Non-pigmented ciliary epithelial cell (primary cell): ENCODE measurements at regions not wholly inside any gene's neighbourhood (a gene's known extent, or its start where the extent isn't known, plus 50 kb on each side); places are given as distances from the start of the nearest gene placed in this dataset.
A peak's percentile ranks its signal among the peaks of the same experiment; 100 is the strongest.

Experiments used
- DNase-seq: peaks from one replicate; pipeline ENCODE4 v3.0.0-alpha.2; 2010; ENCODE audit warnings: low read depth

GRCh38 chr4:116872308-116872707 is 213.1 kb downstream of the TRAM1L1 start:
- no peak for DNase-seq

GRCh38 chr4:116870686-116871085 is 214.7 kb downstream of the TRAM1L1 start:
- DNase-seq = no peak

DNA sequence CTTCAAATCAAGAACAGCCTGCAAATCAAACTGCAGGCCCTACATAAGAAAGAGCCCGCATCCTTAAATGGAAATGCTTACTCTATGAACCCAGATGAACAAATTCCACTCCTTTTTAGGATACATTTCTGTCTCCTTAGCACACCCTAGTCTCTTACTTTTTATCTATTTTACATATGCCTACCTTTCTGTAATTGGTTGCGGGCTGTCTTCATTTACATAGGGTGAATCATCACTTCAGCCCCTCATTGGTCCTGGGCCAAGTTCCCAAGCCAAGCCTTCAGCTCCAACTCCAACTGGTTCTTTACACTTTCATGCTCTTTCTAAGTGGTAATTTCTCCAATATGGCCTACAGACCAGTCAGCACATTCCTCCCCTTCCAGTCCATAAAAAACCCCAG is 219.3 kb downstream of the TRAM1L1 start:
- DNase-seq = no peak

- DNase-seq = no peak
Measured at GRCh38 chr4:116862592-116862991, 222.8 kb downstream of the TRAM1L1 start.

- no peak for DNase-seq
Measured at GRCh38 chr4:116860891-116861290, 224.5 kb downstream of the TRAM1L1 start.

DNA sequence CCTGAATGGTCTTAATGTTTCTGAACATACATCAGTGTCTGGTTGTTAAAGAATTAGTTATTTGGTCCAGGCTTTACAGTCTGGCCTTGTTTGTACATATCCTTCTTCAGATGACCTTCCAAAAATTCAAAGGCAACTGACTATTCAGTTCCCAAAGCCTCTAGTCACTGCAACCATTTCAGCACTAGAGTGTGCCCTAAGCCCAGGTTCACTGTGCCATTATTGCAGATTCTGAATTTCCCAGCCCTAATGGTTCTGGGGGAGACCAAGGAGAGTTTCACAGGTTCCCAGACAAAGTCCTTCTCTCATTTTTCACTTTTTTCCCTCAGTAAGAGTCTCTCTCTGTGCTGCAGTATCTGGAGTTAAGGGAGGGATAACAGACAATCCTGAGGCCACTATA is 235.8 kb downstream of the TRAM1L1 start:
- DNase-seq = no peak

GRCh38 chr4:116847616-116848015 is 237.8 kb downstream of the TRAM1L1 start:
- no peak for DNase-seq

- peak; percentile 3 for DNase-seq
Measured at GRCh38 chr4:116839826-116840225, 245.6 kb downstream of the TRAM1L1 start.

- DNase-seq = no peak
Measured at GRCh38 chr4:116838609-116839008, 246.8 kb downstream of the TRAM1L1 start.

DNA sequence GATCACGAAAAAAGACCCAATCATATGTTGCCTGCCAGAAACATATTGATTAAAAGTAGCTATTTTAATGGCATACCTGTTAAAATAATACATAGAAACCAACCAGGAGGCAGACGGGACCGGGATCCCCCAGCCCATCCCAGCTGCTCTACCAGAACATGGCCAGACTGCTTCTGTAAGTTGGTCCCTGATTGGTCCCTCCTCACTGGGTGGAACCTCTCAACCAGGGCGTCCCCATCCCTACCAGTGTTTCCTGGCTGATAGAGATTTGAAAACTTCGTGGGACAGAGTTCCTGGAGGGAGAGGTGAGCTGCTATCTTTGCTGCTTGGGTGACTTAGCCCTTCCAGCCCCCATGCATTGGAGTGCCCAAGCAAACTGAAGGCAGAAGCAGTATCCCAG is 256.2 kb downstream of the TRAM1L1 start:
- no peak for DNase-seq

- DNase-seq = no peak
Measured at GRCh38 chr4:116824172-116824571, 261.2 kb downstream of the TRAM1L1 start.

DNA sequence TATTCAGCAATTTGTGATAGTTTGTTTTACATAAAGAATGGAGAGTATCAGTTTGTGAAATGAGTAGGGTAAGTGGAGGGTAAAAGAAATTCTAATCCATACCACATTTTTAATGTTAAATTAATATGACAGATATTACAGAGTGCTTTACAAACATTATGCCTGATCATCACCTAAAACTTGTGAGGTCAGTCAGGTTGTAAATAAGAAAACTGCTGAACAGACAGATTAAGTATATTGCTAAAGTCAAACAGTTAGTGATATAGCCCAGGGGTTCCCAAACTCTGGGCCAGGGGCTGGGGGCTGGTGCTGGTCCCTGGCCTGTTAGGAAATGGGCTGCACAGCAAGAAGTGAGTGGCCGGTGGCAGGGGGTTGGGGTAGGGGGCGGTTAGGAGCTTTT is 273.6 kb downstream of the TRAM1L1 start:
- no peak for DNase-seq

DNA sequence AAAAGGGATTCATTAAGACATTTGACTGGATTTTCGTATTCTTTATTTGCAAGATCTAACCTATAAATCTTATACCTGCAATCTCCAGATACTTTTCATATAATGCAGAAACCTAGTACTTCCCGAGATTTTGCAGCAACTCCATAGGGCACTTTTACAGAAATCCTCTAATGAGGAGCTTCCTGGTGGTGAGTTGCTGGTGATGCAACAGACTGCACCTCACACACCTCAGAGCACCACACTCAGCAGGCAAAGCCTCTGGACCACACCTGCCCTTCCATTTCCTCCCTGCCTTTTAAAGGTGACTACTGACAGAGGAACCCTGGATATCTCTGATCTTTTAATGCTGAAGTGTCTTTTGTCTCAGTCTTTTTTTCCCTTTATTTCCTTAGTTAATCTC is 289.4 kb downstream of the TRAM1L1 start:
- no peak for DNase-seq

DNA sequence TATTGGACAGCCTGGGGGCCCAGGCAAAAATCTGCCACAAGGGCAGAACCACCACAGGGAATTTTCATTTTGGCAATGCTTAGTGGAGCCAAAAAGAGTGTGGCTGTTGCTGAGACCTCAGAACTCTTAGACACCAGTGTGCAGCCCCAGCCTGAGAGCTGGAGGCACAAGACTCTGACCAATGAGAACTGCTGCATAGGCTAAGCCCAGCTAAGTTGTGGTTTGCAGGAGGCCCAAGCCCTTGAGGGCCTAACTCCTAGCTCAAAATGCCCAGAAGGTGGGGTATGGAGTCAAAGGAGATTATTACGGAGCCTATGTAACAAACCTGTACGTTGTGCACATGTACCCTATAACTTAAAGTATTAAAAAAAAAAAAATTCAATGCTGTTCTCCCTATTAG is 296.7 kb downstream of the TRAM1L1 start:
- no peak for DNase-seq

GRCh38 chr4:116755051-116755450 is 330.3 kb downstream of the TRAM1L1 start:
- DNase-seq = no peak

- no peak for DNase-seq
Measured at GRCh38 chr4:116752027-116752426, 333.3 kb downstream of the TRAM1L1 start.

DNA sequence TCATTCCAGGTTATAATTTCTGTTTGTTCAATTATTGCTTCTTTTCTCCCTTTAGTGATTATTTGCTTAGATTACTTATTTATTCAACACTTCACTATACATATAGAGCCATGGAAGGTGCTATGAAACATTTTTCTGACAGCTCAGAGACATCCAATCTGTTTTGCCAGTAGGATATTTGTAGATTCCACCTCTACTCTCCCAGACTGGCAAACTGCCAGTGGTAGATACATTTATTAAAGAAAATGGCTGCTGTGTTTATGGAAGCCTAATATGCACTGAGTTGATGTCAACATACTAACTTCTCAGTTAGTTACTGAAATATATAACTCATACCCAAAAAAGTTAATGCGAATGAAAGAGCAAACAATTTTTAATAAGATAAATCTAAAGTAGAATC is 348.6 kb downstream of the TRAM1L1 start:
- DNase-seq = no peak

DNA sequence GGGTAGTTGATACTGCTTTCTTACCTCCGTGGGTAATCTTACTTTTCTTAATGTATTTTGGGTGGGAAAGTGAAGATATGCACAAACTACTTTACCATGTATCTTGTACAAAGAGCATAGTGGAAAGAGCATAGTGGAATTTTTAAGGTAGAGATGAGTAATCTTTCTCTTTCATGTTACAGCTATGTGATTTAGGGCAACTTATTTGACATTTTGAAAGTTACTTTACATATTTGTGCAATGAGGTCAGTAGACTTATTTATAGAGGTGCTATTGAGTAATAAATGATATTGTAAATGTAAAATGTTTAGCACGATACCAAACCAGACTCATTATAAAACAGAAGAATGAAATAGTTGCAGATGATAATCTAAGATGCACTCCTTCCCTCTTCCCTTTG is 351.2 kb downstream of the TRAM1L1 start:
- no peak for DNase-seq

- no peak for DNase-seq
Measured at GRCh38 chr4:116733370-116733769, 352.0 kb downstream of the TRAM1L1 start.

DNA sequence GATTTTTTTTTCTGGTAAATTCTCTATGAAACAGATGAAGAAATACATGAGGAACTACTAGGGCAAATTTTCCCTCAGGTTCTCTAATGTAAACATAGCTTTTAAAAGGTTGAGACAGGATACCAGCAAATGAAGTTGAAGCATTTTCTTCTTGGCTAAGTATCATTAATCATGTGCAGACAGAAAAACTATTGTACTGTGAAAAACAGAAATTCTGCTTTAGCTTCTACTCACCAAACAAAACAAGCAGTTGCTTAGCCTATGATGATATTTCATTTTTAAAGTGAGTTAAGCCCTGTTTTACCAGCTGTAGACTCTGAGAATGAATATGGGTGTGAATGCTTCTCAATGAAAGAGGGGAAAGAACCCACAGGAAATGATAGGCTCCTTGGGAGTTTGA is 358.9 kb downstream of the TRAM1L1 start:
- no peak for DNase-seq

GRCh38 chr4:116724249-116724648 is 361.1 kb downstream of the TRAM1L1 start:
- no peak for DNase-seq

DNA sequence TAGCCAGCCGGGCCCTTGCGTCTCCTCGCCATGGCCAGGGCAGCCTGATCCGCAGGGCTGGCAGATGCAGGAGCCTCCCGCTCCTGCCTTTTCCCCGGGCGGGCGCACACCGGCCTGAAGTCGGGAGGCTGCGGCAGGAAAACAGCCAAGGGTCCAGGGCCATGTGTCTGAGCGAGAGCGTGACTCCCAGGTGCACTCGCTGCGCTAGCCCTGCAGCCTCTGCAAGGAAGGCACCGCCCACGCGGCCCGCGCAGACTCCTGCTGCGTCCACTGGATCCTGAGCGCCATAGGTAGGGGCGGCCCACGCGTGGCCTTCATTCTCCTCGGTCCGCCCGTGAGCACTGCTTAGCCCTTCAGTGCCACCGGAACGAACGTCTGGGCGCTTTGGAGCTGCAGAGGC is 379.9 kb downstream of the TRAM1L1 start:
- DNase-seq = no peak

GRCh38 chr4:116702949-116703348 is 382.4 kb downstream of the TRAM1L1 start:
- DNase-seq = no peak

DNA sequence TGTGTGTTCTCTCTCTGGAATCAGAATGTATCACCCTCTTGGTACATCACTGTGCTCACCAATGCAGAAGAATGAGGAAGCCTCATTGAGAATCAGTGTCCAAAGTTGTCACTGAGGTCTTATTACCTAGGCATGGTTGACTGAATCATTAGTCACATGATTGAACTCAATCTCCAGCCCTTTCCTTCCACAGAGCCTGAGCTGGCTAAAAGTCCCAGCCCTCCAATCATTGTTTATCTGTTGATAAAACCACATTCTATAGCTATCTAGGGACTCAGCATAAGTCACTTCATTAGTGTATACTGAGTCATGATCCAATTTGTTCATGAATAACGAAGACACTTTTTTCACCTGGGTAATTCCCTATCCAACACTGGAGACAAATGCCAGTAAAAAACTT is 396.8 kb downstream of the TRAM1L1 start:
- no peak for DNase-seq

DNA sequence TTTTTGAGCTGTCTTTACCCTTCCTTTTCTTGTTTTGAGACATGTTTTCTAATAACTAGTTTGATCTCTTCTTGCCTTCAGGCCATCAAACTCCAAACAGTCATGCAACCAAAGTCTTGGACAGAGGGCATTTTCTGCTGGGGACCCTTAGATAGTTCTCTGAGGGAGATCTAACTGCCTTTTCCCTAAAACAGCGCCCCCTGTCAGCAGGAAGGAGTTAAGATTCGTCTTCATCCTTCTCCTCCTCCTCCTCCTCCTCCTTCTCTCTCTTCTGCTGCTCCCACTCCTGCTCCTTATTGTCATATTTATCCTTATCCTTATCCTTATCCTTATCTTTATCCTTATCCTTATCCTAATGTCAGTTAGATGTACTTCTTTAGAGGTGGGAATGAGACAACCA is 417.2 kb downstream of the TRAM1L1 start:
- no peak for DNase-seq
